ENCODE measurements at regions not wholly inside any gene's neighbourhood (a gene's known extent, or its start where the extent isn't known, plus 50 kb on each side); places are given as distances from the start of the nearest gene placed in this dataset.

GRCh38 chr20:23231561-23232218 lies 118.9 kb upstream of the NXT1 start:
- TF ChIP-seq CTCF (IDR thresholded peaks at IDR 0.05) = no peak
- no peak for TF ChIP-seq POLR2A (IDR thresholded peaks at IDR 0.05)
